ENCODE measurements at regions not wholly inside any gene's neighbourhood (a gene's known extent, or its start where the extent isn't known, plus 50 kb on each side); places are given as distances from the start of the nearest gene placed in this dataset.
A peak's percentile ranks its signal among the peaks of the same experiment; 100 is the strongest.

DNA sequence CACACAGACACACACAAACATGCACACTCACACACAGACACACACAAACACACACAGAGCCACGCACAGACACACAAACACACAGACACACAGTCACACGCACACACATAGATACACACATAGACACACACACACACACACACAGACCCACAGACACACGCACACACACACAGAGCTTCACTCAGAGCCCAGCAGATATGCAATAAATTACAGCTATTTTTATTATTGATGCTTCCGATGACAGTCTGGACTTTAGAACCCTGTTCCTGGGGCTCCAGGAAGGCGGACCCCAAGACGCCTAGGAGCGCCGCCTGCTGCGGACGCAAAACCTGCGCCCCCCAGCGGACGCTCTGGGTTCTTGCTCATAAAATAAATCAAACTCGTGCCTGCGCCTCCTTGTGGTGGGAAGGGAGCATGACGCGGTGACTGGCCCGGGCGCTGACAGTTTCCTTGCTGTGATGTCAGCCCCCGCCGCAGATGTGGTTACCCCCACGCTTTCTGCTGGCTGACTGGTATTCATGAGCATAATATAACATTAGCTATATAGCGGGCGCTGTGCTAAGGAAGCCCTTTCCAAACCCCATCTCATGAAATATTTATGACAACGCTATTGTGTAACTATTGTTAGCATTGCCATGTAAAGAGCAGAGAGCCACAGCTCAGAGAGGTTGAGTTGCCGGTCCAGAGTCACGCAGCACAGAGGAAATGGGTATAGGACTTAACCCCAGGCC lies 64.4 kb upstream of the TM9SF2 start:
- TF ChIP-seq, protein P1, sequence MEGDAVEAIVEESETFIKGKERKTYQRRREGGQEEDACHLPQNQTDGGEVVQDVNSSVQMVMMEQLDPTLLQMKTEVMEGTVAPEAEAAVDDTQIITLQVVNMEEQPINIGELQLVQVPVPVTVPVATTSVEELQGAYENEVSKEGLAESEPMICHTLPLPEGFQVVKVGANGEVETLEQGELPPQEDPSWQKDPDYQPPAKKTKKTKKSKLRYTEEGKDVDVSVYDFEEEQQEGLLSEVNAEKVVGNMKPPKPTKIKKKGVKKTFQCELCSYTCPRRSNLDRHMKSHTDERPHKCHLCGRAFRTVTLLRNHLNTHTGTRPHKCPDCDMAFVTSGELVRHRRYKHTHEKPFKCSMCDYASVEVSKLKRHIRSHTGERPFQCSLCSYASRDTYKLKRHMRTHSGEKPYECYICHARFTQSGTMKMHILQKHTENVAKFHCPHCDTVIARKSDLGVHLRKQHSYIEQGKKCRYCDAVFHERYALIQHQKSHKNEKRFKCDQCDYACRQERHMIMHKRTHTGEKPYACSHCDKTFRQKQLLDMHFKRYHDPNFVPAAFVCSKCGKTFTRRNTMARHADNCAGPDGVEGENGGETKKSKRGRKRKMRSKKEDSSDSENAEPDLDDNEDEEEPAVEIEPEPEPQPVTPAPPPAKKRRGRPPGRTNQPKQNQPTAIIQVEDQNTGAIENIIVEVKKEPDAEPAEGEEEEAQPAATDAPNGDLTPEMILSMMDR (IDR thresholded peaks at IDR 0.05; ENCODE audit: insufficient read depth, low read length, missing control alignments), result peak; percentile 99
- peak; percentile 26 for DNase-seq (ENCODE audit: low read depth, low spot score)
- ChIA-PET CTCF (interaction anchor here (0.6 to 9.3 kb wide), 94 partner anchors 8 to 402 kb away, joined by 3 to 1002 read pairs (median 5); partner anchors contain the start of genes CLYBL, GPR18, GPR183 and TM9SF2), POLR2A (interaction anchor here (1.1 kb wide), 1 partner anchor 157 kb away, joined by 3 read pairs; no protein-coding TSS in a partner anchor)
- peak overlapping the region; percentile 36 for H3K4me3 ChIP-seq (ENCODE audit: low read depth, low read length)

GRCh38 chr13:99439048-99439447 lies 62.2 kb upstream of the TM9SF2 start:
- TF ChIP-seq, protein P1 (IDR thresholded peaks at IDR 0.05; ENCODE audit: insufficient read depth, low read length, missing control alignments), result no peak
- CTCF ChIA-PET, result interaction anchor here (1.0 to 9.3 kb wide), 13 partner anchors 9 to 279 kb away, joined by 3 to 1002 read pairs (median 9); partner anchors contain the start of genes GPR183 and TM9SF2
- POLR2A ChIA-PET, result no interaction called here
- DNase-seq (ENCODE audit: low read depth, low spot score), result no peak
- H3K4me3 ChIP-seq (ENCODE audit: low read depth, low read length), result no peak overlapping the region

- DNase-seq (ENCODE audit: low read depth, low spot score), result no peak
- ChIA-PET CTCF (interaction anchor here (0.8 to 9.3 kb wide), 18 partner anchors 8 to 266 kb away, joined by 3 to 1002 read pairs (median 4); partner anchors contain the start of genes CLYBL and TM9SF2), POLR2A (no interaction called here)
- TF ChIP-seq, protein P1 (IDR thresholded peaks at IDR 0.05; ENCODE audit: insufficient read depth, low read length, missing control alignments), result no peak
- H3K4me3 ChIP-seq (ENCODE audit: low read depth, low read length), result no peak overlapping the region
Observed at GRCh38 chr13:99439850-99440604, 61.2 kb upstream of the TM9SF2 start.

GRCh38 chr13:99442273-99442895 lies 58.9 kb upstream of the TM9SF2 start:
- no peak for DNase-seq (ENCODE audit: low read depth, low spot score)
- ChIA-PET CTCF (interaction anchor here (0.7 to 9.3 kb wide), 22 partner anchors 6 to 276 kb away, joined by 3 to 120 read pairs (median 4); partner anchors contain the start of gene TM9SF2), POLR2A (no interaction called here)
- TF ChIP-seq, protein P1 (IDR thresholded peaks at IDR 0.05; ENCODE audit: insufficient read depth, low read length, missing control alignments), result peak; percentile 80
- H3K4me3 ChIP-seq (ENCODE audit: low read depth, low read length), result no peak overlapping the region

DNA sequence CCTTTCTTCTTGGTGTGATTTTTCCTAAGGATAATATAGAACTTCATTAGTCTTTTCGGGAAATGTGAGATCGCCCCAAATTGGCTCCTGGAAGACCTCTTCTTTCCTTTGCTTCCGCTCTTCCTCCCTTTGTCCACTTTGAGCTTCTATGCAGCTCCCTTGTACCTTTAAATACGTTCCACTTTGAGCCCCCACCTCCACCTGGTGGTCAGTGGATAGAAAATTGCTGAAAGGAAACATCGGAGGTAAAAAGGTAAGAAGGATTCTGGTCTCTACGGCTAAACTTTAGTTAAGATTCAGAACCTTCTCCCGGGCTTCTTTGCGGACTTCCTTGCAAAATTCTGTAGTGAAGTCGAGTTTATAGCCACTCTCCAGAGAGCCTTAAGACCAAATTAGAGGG lies 55.0 kb upstream of the TM9SF2 start:
- ChIA-PET CTCF (interaction anchor here (1.0 to 6.9 kb wide), 4 partner anchors 9 to 177 kb away, joined by 3 to 120 read pairs (median 7); no protein-coding TSS in a partner anchor), POLR2A (no interaction called here)
- TF ChIP-seq, protein P1 (IDR thresholded peaks at IDR 0.05; ENCODE audit: insufficient read depth, low read length, missing control alignments), result no peak
- no peak overlapping the region for H3K4me3 ChIP-seq (ENCODE audit: low read depth, low read length)
- DNase-seq (ENCODE audit: low read depth, low spot score), result no peak

Data from AG04449 (cell line).